Vagina (tissue), 2 donors: ENCODE measurements at regions not wholly inside any gene's neighbourhood (a gene's known extent, or its start where the extent isn't known, plus 50 kb on each side); places are given as distances from the start of the nearest gene placed in this dataset.

ENCODE experiments used
- DNase-seq, 2 donors: peaks; one replicate each; pipeline ENCODE4 v3.0.0-alpha.2; 2017; ENCODE audit errors: extremely low spot score in 2 of 2
- H3K27ac ChIP-seq: fragments of 200-600 bp; sonication (generic); one replicate; pipeline ENCODE4 v1.5.1; 2019
- H3K27me3 ChIP-seq: fragments of 200-600 bp; sonication (generic); one replicate; pipeline ENCODE4 v1.5.1; 2019
- H3K36me3 ChIP-seq, 2 donors: fragments of 200-600 bp; sonication (generic); one replicate each; pipeline ENCODE4 v1.5.1; 2017 to 2019
- H3K4me1 ChIP-seq: fragments of 200-600 bp; sonication (generic); one replicate; pipeline ENCODE4 v1.5.1; 2019
- H3K4me3 ChIP-seq, 2 donors: fragments of 200-600 bp; sonication (generic); 1 replicate in 1 of 2; 2 replicates in 1 of 2; pipeline ENCODE4 v1.5.1; 2016 to 2019
- H3K9me3 ChIP-seq: fragments of 200-600 bp; sonication (generic); one replicate; pipeline ENCODE4 v1.5.1; 2019
- CTCF ChIP-seq, 3 experiments: fragments of 450-650 bp in 2 of 3; fragments of 200-600 bp in 1 of 3; sonication (generic) in 1 of 3; IDR thresholded peaks; one replicate each; pipeline ENCODE4 v1.5.1; 2017 to 2019; ENCODE audit warnings: antibody characterized with exemption in 3 of 3, mild to moderate bottlenecking in 2 of 3, moderate library complexity in 2 of 3
- POLR2A ChIP-seq, 2 donors: fragments of 450-650 bp; IDR thresholded peaks; one replicate each; pipeline ENCODE4 v1.6.1; 2017; ENCODE audit warnings: antibody characterized with exemption in 2 of 2, mild to moderate bottlenecking in 2 of 2, moderate library complexity in 2 of 2
- POLR2AphosphoS5 ChIP-seq, 2 donors: sonication (generic); formaldehyde crosslinking; IDR thresholded peaks; one replicate each; pipeline ENCODE4 v1.9.0; 2017; ENCODE audit warnings: antibody characterized with exemption in 2 of 2, mild to moderate bottlenecking in 2 of 2, low read depth in 1 of 2; ENCODE audit not compliant: insufficient read depth in 1 of 2
- intact Hi-C: fragments of 100-400 bp; cut with DNase I; formaldehyde crosslinking; loops from one replicate; pipeline ENCODE4 v1.15.1; 2023

GRCh38 chr10:131676046-131676799 lies 224.6 kb upstream of the PPP2R2D start:
- no peaks in the 10 kb centered on the region for H3K4me1 ChIP-seq
- H3K4me3 ChIP-seq: no peak overlapping the region
- no peak for TF ChIP-seq POLR2AphosphoS5 (IDR thresholded peaks at IDR 0.05; ENCODE audit: insufficient read depth in 1 of 2, low read depth in 1 of 2)
- no peak for TF ChIP-seq POLR2A (IDR thresholded peaks at IDR 0.05)
- no peak for TF ChIP-seq CTCF (IDR thresholded peaks at IDR 0.05)
- H3K27ac ChIP-seq: no peak overlapping the region
- DNase-seq: no peak
- H3K27me3 ChIP-seq: no peaks in the 10 kb centered on the region
- H3K36me3 ChIP-seq: no peaks in the 10 kb centered on the region
- intact Hi-C loops: no loop called here
- H3K9me3 ChIP-seq: no peaks in the 10 kb centered on the region

GRCh38 chr10:131676800-131677421 lies 223.9 kb upstream of the PPP2R2D start:
- intact Hi-C loops: no loop called here
- no peaks in the 10 kb centered on the region for H3K9me3 ChIP-seq
- H3K4me3 ChIP-seq: no peak overlapping the region
- no peak for DNase-seq
- H3K27ac ChIP-seq: no peak overlapping the region
- no peaks in the 10 kb centered on the region for H3K27me3 ChIP-seq
- TF ChIP-seq POLR2A (IDR thresholded peaks at IDR 0.05) (no peak), CTCF (IDR thresholded peaks at IDR 0.05) (no peak), POLR2AphosphoS5 (IDR thresholded peaks at IDR 0.05; ENCODE audit: insufficient read depth in 1 of 2, low read depth in 1 of 2) (no peak)
- no peaks in the 10 kb centered on the region for H3K36me3 ChIP-seq
- H3K4me1 ChIP-seq: no peaks in the 10 kb centered on the region

- H3K27me3 ChIP-seq: no peaks in the 10 kb centered on the region
- intact Hi-C loops: no loop called here
These were observed 223.1 kb upstream of the PPP2R2D start for GRCh38 chr10:131677671-131678070.

GRCh38 chr10:131678171-131678570 lies 222.6 kb upstream of the PPP2R2D start:
- Histone ChIP-seq H3K9me3 (no peaks in the 10 kb centered on the region), H3K27me3 (no peaks in the 10 kb centered on the region), H3K4me3 (no peak overlapping the region), H3K4me1 (no peaks in the 10 kb centered on the region), H3K36me3 (no peaks in the 10 kb centered on the region), H3K27ac (no peak overlapping the region)
- TF ChIP-seq POLR2AphosphoS5 (IDR thresholded peaks at IDR 0.05; ENCODE audit: insufficient read depth in 1 of 2, low read depth in 1 of 2) (no peak), CTCF (IDR thresholded peaks at IDR 0.05) (no peak), POLR2A (IDR thresholded peaks at IDR 0.05) (no peak)
- intact Hi-C loops: no loop called here
- no peak for DNase-seq

More at GRCh38 chr10:131677671-131678070, 223.1 kb upstream of the PPP2R2D start:
- Histone ChIP-seq H3K4me3 (no peak overlapping the region), H3K36me3 (no peaks in the 10 kb centered on the region), H3K27ac (no peak overlapping the region), H3K4me1 (no peaks in the 10 kb centered on the region), H3K9me3 (no peaks in the 10 kb centered on the region)
- no peak for TF ChIP-seq POLR2AphosphoS5 (IDR thresholded peaks at IDR 0.05; ENCODE audit: insufficient read depth in 1 of 2, low read depth in 1 of 2)
- no peak for TF ChIP-seq CTCF (IDR thresholded peaks at IDR 0.05)
- no peak for TF ChIP-seq POLR2A (IDR thresholded peaks at IDR 0.05)
- DNase-seq: no peak

GRCh38 chr10:131678613-131679012 lies 222.2 kb upstream of the PPP2R2D start:
- H3K4me3 ChIP-seq: no peak overlapping the region
- intact Hi-C loops: no loop called here
- no peak for TF ChIP-seq CTCF (IDR thresholded peaks at IDR 0.05)
- no peak for TF ChIP-seq POLR2A (IDR thresholded peaks at IDR 0.05)
- no peak for TF ChIP-seq POLR2AphosphoS5 (IDR thresholded peaks at IDR 0.05; ENCODE audit: insufficient read depth in 1 of 2, low read depth in 1 of 2)
- H3K9me3 ChIP-seq: no peaks in the 10 kb centered on the region
- no peaks in the 10 kb centered on the region for H3K4me1 ChIP-seq
- no peaks in the 10 kb centered on the region for H3K27me3 ChIP-seq
- H3K27ac ChIP-seq: no peak overlapping the region
- no peaks in the 10 kb centered on the region for H3K36me3 ChIP-seq
- no peak for DNase-seq
